GM18507 (cell line): ENCODE measurements at regions not wholly inside any gene's neighbourhood (a gene's known extent, or its start where the extent isn't known, plus 50 kb on each side); places are given as distances from the start of the nearest gene placed in this dataset.

ENCODE experiments used
- DNase-seq: peaks from one replicate; pipeline ENCODE4 v3.0.0; 2011; ENCODE audit warnings: low read depth; ENCODE audit not compliant: insufficient read length; ENCODE audit errors: extremely low spot score
- FAIRE-seq: peaks from 2 replicates; lab custom pipeline; 2011; peaks lifted over from hg19 to GRCh38; lab: Jason Lieb, UNC

- DNase-seq (no peak), FAIRE-seq (no peak)
These were observed 76.0 kb upstream of the RNU6ATAC start for GRCh38 chr9:134240361-134240760.

DNA sequence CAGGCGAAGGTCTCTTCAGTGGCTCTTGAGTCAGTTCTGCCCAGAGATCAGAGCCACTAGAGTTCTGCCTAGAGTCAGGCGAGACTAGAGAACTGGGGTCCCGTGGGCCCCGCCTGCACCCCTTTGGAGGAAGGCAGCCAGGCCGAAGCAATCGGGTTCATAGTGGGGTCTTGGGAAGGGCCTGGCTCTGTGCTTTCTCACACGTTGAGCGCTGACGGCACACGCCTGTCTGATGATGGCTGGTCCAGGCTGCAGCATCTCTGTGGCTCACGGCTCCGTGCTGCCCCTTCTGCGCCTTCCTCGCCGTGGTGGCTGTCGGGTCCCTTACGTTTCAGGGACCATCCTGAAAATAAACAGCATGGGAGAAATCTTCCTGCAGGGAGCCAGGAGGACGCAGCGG lies 78.3 kb upstream of the RNU6ATAC start:
- no peak for DNase-seq

GRCh38 chr9:134243778-134244467 lies 79.6 kb upstream of the RNU6ATAC start:
- FAIRE-seq (peak; percentile 63), DNase-seq (no peak)

More for the DNA sequence above, 78.3 kb upstream of the RNU6ATAC start:
- no peak for FAIRE-seq

- DNase-seq (no peak), FAIRE-seq (no peak)
These were observed 80.8 kb upstream of the RNU6ATAC start for GRCh38 chr9:134245179-134245578.

DNA sequence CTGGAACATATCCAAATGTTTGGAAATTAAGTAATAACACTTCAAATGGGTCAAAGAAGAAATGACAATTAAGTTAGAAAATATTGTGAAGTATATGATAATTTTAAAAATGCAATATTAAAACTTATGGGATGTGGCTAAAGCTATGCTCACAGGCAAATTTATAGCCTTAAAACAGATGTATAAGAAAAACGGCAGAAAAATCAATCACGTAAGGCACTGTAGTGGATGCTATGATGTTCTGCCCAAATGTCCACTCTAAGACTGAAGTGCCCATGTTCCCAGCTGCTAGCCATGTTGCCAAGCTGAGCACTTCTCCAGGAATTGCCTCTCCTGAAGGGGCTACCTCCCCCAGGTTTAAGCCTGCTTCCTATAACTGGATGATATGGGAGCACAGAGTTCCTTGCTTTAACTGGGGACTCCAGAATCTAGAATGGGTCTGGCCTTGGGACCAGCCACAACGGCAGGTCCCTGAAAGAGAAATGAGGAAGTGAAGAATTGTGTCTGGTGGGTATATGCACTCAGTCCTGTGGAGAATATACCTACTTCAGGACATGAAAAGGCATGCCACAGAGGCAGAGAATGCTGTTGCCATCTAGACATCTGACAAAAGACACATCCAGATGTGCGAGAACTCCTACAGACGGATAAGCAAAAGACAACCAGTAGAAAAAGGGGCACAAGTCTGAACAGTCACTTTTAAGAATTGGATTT lies 78.2 kb upstream of the RXRA start:
- FAIRE-seq (no peak), DNase-seq (no peak)

- DNase-seq: no peak
- no peak for FAIRE-seq
These were observed 74.8 kb upstream of the RXRA start for GRCh38 chr9:134251296-134252069.

DNA sequence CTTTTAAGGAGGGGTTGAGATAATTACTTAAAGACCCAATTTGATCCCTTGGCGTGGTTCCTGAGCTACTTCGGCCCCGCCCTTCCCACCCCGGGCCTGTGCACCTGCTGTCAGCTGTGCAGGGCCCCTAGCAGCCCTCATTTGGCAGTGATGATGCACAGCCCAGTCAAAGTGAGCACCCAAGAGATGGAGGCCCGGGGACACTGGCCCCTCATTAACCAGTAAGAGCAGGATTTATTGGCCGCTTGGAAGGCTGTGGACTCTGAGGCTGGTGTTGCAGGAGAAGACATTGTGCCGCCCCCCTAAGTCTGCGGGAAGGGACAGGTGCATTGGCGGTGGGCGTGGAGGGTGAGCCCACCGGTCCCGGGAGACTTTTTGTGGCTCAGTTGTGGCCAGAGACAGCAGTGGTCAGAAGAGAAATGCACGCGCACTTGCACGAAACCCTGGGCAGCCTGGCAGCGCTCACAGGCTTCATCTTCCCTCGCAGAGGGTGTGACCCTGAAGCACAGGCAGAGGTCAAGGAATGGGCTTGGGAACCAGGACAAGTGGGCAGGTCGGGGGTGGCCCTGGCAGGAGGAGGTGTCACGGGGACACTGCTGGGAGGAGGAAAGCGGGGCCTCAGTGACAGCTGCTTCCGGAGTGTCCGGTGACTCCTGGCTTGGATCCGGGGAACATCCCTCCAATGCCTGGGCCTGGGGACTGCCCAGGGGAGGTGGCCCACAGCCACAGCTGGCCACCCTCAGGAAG lies 74.0 kb upstream of the RXRA start:
- FAIRE-seq (no peak), DNase-seq (no peak)

DNA sequence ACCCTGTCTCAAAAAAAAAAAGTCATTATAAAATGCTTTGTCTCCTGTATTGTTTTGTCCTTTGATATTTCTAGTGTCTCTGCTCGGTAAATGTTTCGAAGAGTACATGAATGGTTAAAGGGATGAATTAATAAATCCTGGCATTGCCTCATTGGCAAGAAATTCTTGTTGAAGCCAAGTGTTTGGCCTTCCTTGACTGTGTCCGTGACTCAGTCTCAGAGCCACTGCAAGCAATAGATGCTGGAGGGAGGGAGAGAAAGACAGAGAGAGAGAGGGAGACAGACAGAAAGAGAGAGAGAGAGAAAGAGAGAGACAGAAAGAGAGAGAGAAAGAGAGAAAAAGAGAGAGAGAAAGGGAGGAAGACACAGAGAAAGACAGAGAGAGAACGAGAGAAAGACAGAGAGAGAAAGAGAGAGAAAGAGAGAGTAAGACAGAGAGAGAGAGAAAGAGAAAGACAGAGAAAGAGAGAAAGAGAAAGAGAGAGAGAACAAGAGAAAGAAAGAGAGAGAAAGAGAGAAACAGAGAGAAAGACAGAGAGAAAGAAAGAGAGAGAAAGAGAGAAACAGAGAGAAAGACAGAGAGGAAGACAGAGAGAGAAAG lies 72.5 kb upstream of the RXRA start:
- FAIRE-seq (peak; percentile 62), DNase-seq (no peak)

DNA sequence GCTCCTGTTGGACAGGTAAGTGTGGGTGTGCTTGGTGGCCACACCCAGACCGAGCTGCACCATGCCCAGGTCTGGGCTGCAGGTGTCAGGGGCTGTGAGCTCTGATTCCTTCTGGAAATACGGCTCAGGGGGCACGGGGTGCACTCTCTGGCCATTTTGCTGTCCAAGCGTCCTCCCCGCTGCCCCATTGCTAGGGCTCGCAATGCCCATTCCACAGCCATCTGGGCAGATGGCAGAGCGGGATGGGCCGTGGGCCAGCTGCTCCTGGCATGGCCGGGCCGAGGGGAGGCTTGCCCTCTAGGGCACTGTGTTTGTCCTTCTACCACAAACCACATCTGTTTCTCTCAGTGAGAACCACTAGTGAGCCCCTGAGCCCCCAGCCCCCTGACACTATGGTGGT lies 67.9 kb upstream of the RXRA start:
- no peak for FAIRE-seq
- no peak for DNase-seq

DNA sequence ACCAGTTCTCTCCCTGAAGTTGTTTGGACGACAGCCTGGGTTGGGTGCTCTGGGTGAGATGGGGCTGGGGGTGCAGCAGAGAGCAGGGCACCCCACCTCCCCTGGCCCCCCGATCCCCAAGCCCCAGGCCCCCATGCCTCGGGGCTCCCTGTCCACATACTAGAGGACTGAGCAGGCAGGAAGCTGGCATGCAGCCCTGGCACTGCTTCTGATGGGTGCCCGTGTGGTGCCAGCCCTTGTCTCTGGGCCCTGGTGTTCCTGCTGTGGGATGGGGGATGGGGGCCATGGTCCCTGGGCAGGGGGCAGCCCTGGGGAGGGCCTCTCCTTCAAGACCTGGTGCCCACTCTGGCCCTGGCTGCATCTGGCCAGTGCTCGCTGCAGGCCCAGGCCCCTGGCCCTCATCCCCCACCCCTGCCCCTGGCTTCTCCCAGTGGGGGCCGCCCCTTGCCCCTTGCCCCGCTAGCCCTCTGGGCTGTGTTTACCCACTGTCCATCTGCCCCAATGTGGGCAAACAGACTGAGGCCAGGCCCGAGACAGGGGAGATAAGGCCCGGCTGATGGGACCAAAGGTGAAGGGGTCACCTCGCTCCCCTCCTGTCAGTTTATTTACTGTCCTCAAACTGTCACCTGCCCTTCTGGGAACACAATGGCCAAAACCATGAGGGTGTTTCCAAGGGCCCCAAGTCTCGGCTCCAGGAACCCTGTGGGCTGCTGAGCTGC lies 67.3 kb upstream of the RXRA start:
- FAIRE-seq (no peak), DNase-seq (no peak)

GRCh38 chr9:134259708-134260107 lies 66.5 kb upstream of the RXRA start:
- DNase-seq: no peak
- no peak for FAIRE-seq

DNA sequence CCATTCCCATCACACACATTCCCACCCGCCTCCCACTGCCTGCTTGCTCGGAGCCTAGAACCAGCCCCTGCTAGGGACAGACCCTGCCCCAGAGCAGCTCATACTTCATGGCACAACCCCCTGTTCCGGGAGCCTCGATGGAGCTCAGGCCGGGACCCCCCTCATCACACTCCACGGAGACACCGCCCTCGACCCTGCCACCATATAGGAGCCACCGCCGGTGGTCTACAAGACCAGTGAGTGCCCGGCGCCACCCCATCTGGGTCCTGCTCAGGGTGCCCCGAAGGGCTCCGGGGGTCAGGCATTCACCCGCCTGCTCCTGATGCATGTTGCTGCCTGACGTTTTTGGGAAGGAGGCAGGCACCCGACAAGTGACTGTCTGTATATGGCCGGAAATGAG lies 65.5 kb upstream of the RXRA start:
- FAIRE-seq: no peak
- no peak for DNase-seq

- no peak for DNase-seq
- FAIRE-seq: no peak
These were observed 64.2 kb upstream of the RXRA start for GRCh38 chr9:134262035-134262434.

DNA sequence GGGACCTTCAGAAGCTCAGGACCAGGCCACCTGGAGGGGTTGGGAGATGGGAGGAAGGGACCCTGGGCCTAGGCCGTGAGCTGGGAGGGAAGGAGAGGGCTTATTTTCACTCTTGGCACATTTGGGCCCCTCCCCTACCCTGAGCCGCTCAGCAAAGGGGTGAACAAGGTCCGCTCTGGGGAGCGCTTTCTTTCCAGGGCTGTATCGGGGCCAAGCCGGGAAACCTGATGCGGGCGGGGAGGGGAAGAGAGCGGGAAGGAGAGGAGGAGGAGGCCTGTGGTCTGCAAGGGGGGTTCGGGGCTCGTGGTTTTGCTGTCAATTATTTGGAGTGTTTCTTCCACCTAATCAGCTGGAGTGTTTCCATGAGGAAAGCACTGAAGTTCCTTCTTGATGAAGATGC lies 62.7 kb upstream of the RXRA start:
- FAIRE-seq (no peak), DNase-seq (no peak)

DNA sequence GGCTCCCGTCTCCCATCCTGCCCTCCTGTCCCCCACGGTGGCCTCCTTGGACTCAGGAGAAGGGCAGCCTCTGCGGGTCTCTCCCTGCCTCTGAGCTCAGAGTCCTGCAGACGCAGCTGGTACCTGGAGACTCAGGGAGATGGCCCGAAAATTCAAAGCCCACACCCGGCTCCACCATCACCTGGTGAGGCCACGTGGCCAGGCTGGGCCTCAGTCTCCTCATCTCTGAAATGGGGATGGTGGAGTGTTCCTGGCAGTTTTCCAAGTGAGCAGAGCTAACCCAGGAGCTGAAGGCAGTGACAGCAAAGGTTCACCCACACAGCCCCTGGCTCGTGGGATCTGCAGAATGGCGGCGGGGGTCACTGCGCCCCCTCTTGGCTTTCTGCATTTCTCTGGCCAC lies 62.1 kb upstream of the RXRA start:
- no peak for DNase-seq
- no peak for FAIRE-seq

- FAIRE-seq (no peak), DNase-seq (no peak)
These were observed 61.2 kb upstream of the RXRA start for GRCh38 chr9:134265078-134265477.

DNA sequence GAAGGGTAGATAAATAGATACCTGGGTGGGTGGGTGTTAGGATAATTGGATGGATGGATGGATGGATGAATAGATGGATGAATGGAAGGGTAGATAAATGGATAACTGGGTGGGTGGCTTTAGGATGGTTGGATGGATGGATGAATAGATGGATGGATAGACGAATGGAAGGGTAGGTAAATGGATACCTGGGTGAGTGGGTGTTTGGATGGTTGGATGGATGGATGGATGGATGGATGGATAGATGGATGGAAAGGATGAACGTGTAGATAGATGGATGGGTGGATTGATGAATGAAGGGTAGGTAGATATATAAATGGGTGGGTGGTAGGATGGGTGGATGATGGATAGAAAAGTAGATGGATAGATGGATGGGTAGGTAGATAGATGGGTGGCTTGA lies 59.8 kb upstream of the RXRA start:
- no peak for DNase-seq
- no peak for FAIRE-seq

DNA sequence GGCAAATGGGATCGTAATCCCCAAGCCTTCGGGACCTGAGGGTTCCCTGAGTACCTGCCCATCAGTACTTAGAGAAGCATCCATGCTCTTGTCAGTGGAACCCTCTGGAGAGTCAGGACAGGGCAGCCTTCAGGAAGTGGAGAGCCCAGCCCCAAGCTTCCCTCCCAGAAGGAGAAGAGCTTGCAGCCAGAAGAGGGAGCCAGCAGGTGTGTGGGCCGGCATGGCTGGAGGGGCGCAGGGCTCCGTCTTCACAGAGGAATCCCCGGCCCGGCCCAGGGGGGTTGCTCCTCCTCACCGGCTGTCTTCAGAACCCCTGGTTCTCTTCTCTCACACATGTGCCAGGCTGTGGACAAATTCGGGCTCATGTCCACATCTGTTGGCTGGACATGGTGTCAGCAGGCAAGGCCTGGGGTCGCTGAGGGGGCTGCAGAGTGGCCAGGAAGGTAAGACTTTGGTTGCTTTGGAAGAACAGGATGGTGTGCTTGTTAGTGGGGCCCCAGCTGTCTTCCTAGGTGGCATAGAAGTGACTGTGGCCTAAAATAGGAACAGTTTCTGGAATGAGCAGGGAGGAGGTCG lies 58.9 kb upstream of the RXRA start:
- FAIRE-seq (no peak), DNase-seq (no peak)
